Stomach smooth muscle (tissue), 2 donors: ENCODE measurements at regions not wholly inside any gene's neighbourhood (a gene's known extent, or its start where the extent isn't known, plus 50 kb on each side); places are given as distances from the start of the nearest gene placed in this dataset.

ENCODE experiments used
- H3K27ac ChIP-seq: one replicate; pipeline ENCODE4 v1.7.0; 2013; ENCODE audit warnings: mild to moderate bottlenecking, low read length, inconsistent platforms
- H3K27me3 ChIP-seq, 2 donors: one replicate each; pipeline ENCODE4 v1.7.0; 2013; ENCODE audit warnings: low read length in 2 of 2; ENCODE audit not compliant: insufficient read depth in 2 of 2, control insufficient read depth in 1 of 2
- H3K36me3 ChIP-seq, 2 donors: one replicate each; pipeline ENCODE4 v1.7.0; 2013; ENCODE audit warnings: low read length in 2 of 2; ENCODE audit not compliant: control insufficient read depth in 2 of 2, insufficient read depth in 2 of 2
- H3K4me1 ChIP-seq: one replicate; pipeline ENCODE4 v1.7.0; 2013; ENCODE audit warnings: low read length; ENCODE audit not compliant: control insufficient read depth, insufficient read depth
- H3K4me3 ChIP-seq, 2 donors: one replicate each; pipeline ENCODE4 v1.7.0; 2013; ENCODE audit warnings: low read length in 2 of 2
- H3K9ac ChIP-seq, 2 donors: one replicate each; pipeline ENCODE4 v1.7.0; 2013; ENCODE audit warnings: low read length in 2 of 2, mild to moderate bottlenecking in 1 of 2
- H3K9me3 ChIP-seq, 2 donors: one replicate each; pipeline ENCODE4 v1.7.0; 2013; ENCODE audit warnings: low read length in 2 of 2; ENCODE audit not compliant: control insufficient read depth in 2 of 2
- donor health status: healthy.
- donor health status: Pancreatic carcinoma.

DNA sequence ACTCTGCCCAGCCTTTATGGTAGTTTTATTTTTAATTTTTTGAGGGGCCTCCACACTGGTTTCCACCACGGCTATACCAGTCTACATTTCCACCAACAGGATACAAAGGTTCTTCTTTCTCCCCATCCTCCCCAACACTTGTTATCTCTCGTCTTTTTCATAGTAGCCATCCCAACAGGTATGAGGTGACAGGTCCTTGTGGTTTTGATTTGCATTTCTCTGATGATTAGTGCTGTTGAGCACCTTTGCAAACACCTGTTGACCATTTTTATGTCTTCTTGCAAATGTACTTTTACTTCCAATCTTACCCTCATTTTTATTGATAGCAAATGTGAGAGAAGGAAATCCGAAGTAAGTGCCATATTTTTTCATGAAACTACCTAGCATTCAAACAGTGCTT is 195.4 kb upstream of the PREP start:
- no peaks in the 10 kb centered on the region for H3K9me3 ChIP-seq
- H3K27me3 ChIP-seq: no peaks in the 10 kb centered on the region
- no peak overlapping the region for H3K4me3 ChIP-seq
- no peak overlapping the region for H3K27ac ChIP-seq
- H3K36me3 ChIP-seq: no peaks in the 10 kb centered on the region
- no peak overlapping the region for H3K9ac ChIP-seq
- H3K4me1 ChIP-seq: peaks cover 14% of the 10 kb centered on the region

DNA sequence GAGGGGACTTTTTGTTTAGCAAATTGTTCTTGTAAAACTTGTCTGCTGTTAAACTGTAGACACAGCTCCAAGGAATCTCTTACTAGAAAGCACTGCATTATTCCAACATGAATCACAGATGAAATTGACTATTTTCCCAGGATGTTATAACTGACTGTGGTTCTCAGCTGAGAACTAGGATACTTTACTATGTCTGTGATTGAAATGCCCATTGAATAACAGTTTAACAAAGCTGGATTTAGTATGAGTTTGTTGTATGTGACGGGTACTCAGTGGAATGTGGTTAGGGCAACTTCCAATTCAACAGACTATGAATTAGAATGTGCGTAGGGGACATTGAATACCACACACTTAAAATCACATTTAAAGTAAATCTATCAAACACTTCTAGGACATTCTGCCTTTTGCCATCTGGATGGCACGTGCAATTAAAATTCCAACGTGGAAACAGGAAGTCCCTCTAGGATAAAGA is 193.4 kb upstream of the PREP start:
- no peak overlapping the region for H3K27ac ChIP-seq
- H3K4me3 ChIP-seq: no peak overlapping the region
- H3K9me3 ChIP-seq: no peaks in the 10 kb centered on the region
- no peaks in the 10 kb centered on the region for H3K36me3 ChIP-seq
- no peaks in the 10 kb centered on the region for H3K27me3 ChIP-seq
- peaks cover 12% of the 10 kb centered on the region for H3K4me1 ChIP-seq
- no peak overlapping the region for H3K9ac ChIP-seq

DNA sequence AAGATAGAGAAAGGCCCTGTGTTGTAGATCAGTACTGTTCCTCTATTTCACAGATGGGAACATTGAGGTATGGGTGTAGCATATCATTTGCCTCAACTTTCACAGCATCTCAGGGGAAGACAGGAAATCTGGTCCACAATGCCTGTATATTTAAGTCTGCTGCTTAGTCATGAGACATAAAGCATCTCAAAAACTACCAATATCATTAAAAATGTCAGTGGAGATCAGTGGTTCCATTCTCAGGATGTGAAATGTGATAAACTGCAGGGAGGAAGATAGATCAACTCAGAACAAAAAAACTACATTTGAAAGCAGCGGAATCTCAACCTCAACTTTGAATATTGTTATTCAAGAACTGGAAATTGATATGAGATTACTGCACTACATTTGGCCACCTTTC is 192.9 kb upstream of the PREP start:
- no peak overlapping the region for H3K9ac ChIP-seq
- H3K4me1 ChIP-seq: peaks cover 10% of the 10 kb centered on the region
- no peaks in the 10 kb centered on the region for H3K9me3 ChIP-seq
- no peak overlapping the region for H3K4me3 ChIP-seq
- no peaks in the 10 kb centered on the region for H3K27me3 ChIP-seq
- no peak overlapping the region for H3K27ac ChIP-seq
- H3K36me3 ChIP-seq: no peaks in the 10 kb centered on the region

DNA sequence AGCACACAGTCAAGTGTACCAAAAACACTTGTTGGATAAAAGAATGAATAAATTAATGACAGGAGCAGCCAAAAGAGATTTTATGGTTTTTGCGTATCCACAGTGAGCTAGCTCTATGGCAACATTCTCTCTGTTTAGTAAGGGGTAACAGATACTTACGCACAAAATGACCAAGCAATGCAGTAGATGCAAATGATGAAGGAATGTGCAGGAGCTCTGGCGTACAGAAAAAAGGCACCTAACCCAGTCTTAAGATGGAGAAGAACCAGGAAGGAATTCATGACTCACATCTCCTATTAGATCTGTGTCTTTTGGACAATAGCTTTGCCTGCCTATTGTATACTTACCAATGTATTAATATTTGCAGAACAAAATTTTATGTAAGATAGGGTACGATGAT is 191.9 kb upstream of the PREP start:
- peaks cover 10% of the 10 kb centered on the region for H3K4me1 ChIP-seq
- H3K27me3 ChIP-seq: no peaks in the 10 kb centered on the region
- H3K36me3 ChIP-seq: no peaks in the 10 kb centered on the region
- no peak overlapping the region for H3K4me3 ChIP-seq
- H3K9me3 ChIP-seq: no peaks in the 10 kb centered on the region
- no peak overlapping the region for H3K9ac ChIP-seq
- H3K27ac ChIP-seq: no peak overlapping the region

DNA sequence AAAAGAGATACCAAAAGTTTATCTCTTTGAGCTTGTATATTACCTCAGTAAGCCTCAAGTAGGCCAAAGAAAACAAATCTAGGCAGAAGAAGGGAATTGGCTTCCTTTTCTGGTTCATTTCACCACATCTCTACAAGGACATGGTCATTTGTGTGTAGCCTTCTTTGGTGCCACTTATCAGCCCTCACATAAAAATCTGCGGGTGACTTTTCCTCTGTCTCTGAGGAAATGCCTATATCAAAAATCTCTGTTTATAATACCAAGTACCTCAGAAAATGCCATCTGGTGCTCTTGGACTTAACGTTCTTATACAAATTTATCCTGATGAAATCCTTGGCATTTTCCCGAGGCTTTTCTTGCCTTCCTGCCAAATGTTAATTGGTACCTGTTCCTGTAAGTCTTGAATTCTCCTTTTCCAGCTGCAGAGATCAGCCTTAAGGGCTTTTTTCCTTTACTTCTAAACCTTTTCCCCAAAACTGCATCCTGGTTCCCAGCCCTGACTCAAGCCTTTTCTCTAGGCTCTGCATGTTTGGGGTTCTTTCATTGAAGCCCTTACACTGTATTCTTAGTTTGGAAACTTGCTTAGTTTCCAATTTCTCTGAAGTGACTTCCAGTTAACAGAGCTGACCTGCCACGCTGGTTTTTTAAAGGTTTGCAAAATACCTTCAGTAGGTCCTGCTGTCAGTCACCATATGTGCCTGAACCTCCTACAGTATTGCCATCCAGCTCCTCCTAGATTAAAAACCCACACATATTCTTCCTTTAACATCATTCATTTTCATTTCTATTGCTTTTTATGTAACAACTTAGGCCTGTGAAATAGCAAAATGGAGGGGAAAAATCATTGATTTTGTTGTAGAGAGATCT is 191.2 kb upstream of the PREP start:
- Histone ChIP-seq H3K27me3 (no peaks in the 10 kb centered on the region), H3K9me3 (no peaks in the 10 kb centered on the region), H3K27ac (no peak overlapping the region), H3K9ac (no peak overlapping the region), H3K4me3 (no peak overlapping the region), H3K36me3 (no peaks in the 10 kb centered on the region), H3K4me1 (peaks cover 10% of the 10 kb centered on the region)

DNA sequence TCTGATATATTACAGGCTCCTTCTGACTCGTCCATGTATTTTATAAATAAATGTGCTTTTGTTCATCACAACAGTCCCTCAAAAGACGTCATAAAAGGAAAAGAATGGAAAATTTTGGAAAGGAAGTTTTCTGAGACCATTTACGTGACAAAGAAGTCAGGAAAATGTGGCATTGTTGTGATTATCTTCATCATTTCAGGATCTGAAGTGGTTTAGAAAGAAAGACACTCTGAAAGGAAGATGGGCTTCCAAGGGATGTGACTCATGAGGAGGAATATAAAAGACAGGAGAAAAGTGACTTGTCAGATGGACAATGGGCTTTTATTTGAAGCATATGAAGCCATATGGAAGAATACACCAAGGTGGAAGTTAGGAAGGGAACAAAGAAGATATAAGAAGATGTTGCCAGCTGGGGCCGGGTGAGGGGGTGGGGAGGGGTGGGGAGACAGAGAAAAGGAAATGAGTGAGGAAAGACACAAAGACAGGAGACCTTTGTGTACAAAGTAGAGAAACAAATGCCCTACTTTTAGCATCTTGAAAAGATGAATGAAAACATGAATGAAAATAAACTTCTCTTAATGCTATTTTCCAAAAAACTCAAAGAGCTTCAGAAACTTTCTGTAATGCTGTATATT is 190.3 kb upstream of the PREP start:
- Histone ChIP-seq H3K27ac (no peak overlapping the region), H3K4me1 (peaks cover 10% of the 10 kb centered on the region), H3K9me3 (no peaks in the 10 kb centered on the region), H3K27me3 (no peaks in the 10 kb centered on the region), H3K9ac (no peak overlapping the region), H3K4me3 (no peak overlapping the region), H3K36me3 (no peaks in the 10 kb centered on the region)

DNA sequence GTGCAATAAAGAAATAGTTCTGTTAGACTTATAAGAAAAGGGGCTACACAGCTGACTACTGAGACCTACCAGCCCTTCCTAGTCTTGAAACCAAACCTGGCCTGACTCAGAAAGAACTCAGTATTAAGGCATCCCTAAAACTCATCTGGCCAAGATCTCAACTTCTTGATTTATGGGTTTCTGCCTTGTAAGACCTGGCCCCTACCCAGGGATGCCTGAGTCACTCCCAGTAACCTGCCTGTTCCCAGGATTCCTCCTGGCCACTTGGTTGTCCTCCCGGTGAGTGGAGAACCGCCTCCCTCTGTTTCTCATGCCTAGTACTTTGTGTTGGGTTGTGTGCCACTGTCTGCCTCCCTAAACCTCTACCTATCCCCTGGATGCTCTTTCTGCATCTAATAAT is 189.4 kb upstream of the PREP start:
- H3K4me1 ChIP-seq: peaks cover 10% of the 10 kb centered on the region
- no peaks in the 10 kb centered on the region for H3K36me3 ChIP-seq
- peaks cover 0 to 2% of the 10 kb centered on the region in 2 donors for H3K9me3 ChIP-seq
- no peak overlapping the region for H3K9ac ChIP-seq
- no peak overlapping the region for H3K27ac ChIP-seq
- H3K4me3 ChIP-seq: no peak overlapping the region
- no peaks in the 10 kb centered on the region for H3K27me3 ChIP-seq

DNA sequence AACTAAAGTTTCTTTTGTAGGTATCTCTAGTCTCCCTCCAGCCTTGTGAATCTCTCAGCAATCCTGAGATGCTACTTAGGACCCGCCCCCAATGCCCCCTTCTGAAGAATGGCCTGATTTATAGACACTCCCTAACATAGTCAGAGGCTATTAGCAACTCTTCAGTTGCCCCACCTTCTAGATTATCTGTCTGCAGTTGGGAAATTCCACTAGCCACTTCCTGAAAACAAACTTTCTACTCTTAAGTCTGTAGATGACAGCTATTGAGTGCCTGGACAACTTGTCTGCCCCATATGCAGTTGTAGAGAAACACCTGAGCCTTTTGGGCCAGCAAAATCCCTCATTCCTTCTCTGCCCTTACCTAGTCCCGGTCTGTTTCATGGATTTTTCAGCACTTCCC is 188.2 kb upstream of the PREP start:
- Histone ChIP-seq H3K27ac (no peak overlapping the region), H3K4me3 (no peak overlapping the region), H3K36me3 (no peaks in the 10 kb centered on the region), H3K9ac (no peak overlapping the region), H3K9me3 (peaks cover 0 to 2% of the 10 kb centered on the region in 2 donors), H3K4me1 (peaks cover 10% of the 10 kb centered on the region), H3K27me3 (no peaks in the 10 kb centered on the region)

DNA sequence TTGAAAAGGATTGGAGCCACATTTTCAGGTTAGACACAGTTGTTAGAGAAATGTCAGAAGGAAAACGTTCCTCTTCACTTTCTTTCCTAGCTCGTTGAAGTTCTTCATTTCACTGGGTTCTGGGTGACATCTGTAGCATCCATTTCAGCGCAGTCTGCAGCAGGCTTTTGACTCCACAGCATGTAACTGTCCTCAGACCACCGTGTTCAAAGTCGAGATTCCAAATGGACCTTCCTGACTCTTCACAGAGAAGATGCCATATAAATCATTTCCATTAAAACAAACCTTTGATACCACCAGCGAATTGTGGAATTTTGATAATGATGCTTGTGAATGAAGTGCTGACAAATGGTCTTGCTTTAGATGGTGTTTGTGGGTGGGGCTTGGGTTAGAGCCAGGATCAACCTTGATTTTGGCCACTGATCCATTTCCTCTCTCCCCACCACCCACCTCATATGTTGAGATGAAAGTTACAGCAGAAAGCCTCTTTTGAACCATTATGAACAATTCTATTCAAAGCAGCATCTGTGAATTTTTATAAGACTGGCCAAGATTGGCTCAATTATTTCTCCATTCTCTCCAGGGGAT is 185.3 kb upstream of the PREP start:
- H3K4me1 ChIP-seq: peaks cover 6% of the 10 kb centered on the region
- H3K27me3 ChIP-seq: no peaks in the 10 kb centered on the region
- H3K27ac ChIP-seq: no peak overlapping the region
- H3K9ac ChIP-seq: no peak overlapping the region
- H3K36me3 ChIP-seq: no peaks in the 10 kb centered on the region
- peaks cover 0 to 2% of the 10 kb centered on the region in 2 donors for H3K9me3 ChIP-seq
- no peak overlapping the region for H3K4me3 ChIP-seq

DNA sequence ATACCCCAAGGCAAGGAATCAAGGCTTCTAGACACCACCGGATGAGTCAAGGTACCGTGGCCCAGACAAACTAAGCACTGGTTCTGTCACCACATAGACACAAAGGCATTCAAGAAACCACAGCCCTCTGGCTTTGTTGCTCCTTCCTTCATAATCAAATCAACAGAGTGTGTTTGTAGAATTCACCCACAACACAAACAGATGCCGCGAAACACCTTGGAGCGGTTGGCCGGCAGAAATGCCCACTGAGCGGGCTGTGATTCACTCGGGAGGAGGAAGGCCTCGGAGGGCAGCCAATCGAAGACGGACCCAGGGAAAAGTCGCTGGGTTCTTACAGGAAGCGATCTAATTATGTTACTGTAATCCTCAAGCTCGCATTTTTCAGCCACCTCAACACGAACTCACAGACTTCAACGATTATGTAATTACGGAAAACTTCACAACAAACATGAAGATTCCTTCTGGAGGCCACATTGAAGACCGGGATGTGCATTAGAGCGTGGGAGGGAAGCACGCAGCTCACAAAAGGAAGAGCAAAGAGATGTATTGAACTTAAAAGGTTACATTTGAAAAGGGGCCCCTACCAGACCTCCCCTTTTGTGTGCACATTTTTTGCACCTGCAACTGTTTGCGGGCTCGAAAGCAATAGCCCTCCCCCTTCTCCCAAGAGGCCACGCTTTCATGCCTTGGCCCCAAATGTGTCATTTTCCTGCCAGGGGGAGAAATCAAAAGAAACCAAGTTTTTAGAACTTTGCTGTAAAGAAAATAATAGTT is 184.7 kb upstream of the PREP start:
- Histone ChIP-seq H3K4me3 (no peak overlapping the region), H3K27ac (no peak overlapping the region)

More for the DNA sequence above, 184.7 kb upstream of the PREP start:
- peaks cover 4% of the 10 kb centered on the region for H3K4me1 ChIP-seq
- peaks cover 0 to 2% of the 10 kb centered on the region in 2 donors for H3K9me3 ChIP-seq
- no peak overlapping the region for H3K9ac ChIP-seq
- no peaks in the 10 kb centered on the region for H3K27me3 ChIP-seq
- no peaks in the 10 kb centered on the region for H3K36me3 ChIP-seq
